ENCODE measurements at regions not wholly inside any gene's neighbourhood (a gene's known extent, or its start where the extent isn't known, plus 50 kb on each side); places are given as distances from the start of the nearest gene placed in this dataset.

- TF ChIP-seq CTCF (IDR thresholded peaks at IDR 0.05) = no peak
- no peak for TF ChIP-seq POLR2A (IDR thresholded peaks at IDR 0.05)
- no peak for TF ChIP-seq EP300 (IDR thresholded peaks at IDR 0.05)
Observed at GRCh38 chr21:35321322-35322200, 272.5 kb upstream of the RUNX1 start.

All from tibial nerve (tissue), 4 donors.